GM21723 (cell line): ENCODE measurements at regions not wholly inside any gene's neighbourhood (a gene's known extent, or its start where the extent isn't known, plus 50 kb on each side); places are given as distances from the start of the nearest gene placed in this dataset.
"Not testable (repeated sequence)": the region's sequence is repeated elsewhere in the genome, so short reads cannot be mapped to it uniquely, and the experiment has no call there.

Source experiments
- ATAC-seq: cut with Tn5 transposase; IDR thresholded peaks from one replicate; pipeline ENCODE4 v1.9.1; 2021; ENCODE audit warnings: mild to moderate bottlenecking, moderate library complexity; ENCODE audit not compliant: unreplicated experiment

GRCh38 chr5:7207979-7208378 lies 188.0 kb upstream of the ADCY2 start:
- ATAC-seq = no peak

- ATAC-seq = no peak
Measured at GRCh38 chr5:7208938-7209337, 187.0 kb upstream of the ADCY2 start.

GRCh38 chr5:7209658-7210057 lies 186.3 kb upstream of the ADCY2 start:
- no peak for ATAC-seq

- ATAC-seq = no peak
Measured at GRCh38 chr5:7210549-7210948, 185.4 kb upstream of the ADCY2 start.

GRCh38 chr5:7213525-7213924 lies 182.4 kb upstream of the ADCY2 start:
- ATAC-seq = no peak

- no peak for ATAC-seq
Measured at GRCh38 chr5:7214906-7215416, 181.0 kb upstream of the ADCY2 start.

GRCh38 chr5:7218141-7218540 lies 177.8 kb upstream of the ADCY2 start:
- no peak for ATAC-seq

- ATAC-seq = no peak
Measured at GRCh38 chr5:7220156-7220555, 175.8 kb upstream of the ADCY2 start.

- no peak for ATAC-seq
Measured at GRCh38 chr5:7221041-7221440, 174.9 kb upstream of the ADCY2 start.

GRCh38 chr5:7225826-7226225 lies 170.1 kb upstream of the ADCY2 start:
- no peak for ATAC-seq

GRCh38 chr5:7242118-7242710 lies 153.7 kb upstream of the ADCY2 start:
- no peak for ATAC-seq

GRCh38 chr5:7244208-7244607 lies 151.7 kb upstream of the ADCY2 start:
- no peak for ATAC-seq

GRCh38 chr5:7245121-7245651 lies 150.8 kb upstream of the ADCY2 start:
- ATAC-seq = no peak

GRCh38 chr5:7246287-7246686 lies 149.7 kb upstream of the ADCY2 start:
- ATAC-seq = no peak

GRCh38 chr5:7250004-7250403 lies 145.9 kb upstream of the ADCY2 start:
- ATAC-seq = no peak

- no peak for ATAC-seq
Measured at GRCh38 chr5:7250611-7251010, 145.3 kb upstream of the ADCY2 start.

- ATAC-seq = no peak
Measured at GRCh38 chr5:7251132-7251531, 144.8 kb upstream of the ADCY2 start.

- no peak for ATAC-seq
Measured at GRCh38 chr5:7261049-7261448, 134.9 kb upstream of the ADCY2 start.

GRCh38 chr5:7261900-7262299 lies 134.0 kb upstream of the ADCY2 start:
- no peak for ATAC-seq

- not testable (repeated sequence) for ATAC-seq
Measured at GRCh38 chr5:7263398-7264015, 132.4 kb upstream of the ADCY2 start.

GRCh38 chr5:7265776-7266175 lies 130.2 kb upstream of the ADCY2 start:
- not testable (repeated sequence) for ATAC-seq

- not testable (repeated sequence) for ATAC-seq
Measured at GRCh38 chr5:7268722-7269121, 127.2 kb upstream of the ADCY2 start.
